K562 (cell line): ENCODE measurements at regions not wholly inside any gene's neighbourhood (a gene's known extent, or its start where the extent isn't known, plus 50 kb on each side); places are given as distances from the start of the nearest gene placed in this dataset.

Experiments used
- E4F1 ChIP-seq: fragments of 250-450 bp; sonication (Bioruptor Pico); IDR thresholded peaks from 2 replicates; pipeline ENCODE4 v1.5.0; 2021; ENCODE audit warnings: mild to moderate bottlenecking, borderline replicate concordance
- TCF15 ChIP-seq: fragments of 250-450 bp; sonication (Bioruptor Pico); IDR thresholded peaks from 2 replicates; pipeline ENCODE4 v1.8.0; 2022; ENCODE audit warnings: moderate library complexity, mild to moderate bottlenecking, inconsistent platforms
- ZNF140 ChIP-seq: fragments of 250-450 bp; sonication (Bioruptor Pico); IDR thresholded peaks from 2 replicates; pipeline ENCODE4 v1.8.0; 2021; ENCODE audit warnings: moderate library complexity, mild to moderate bottlenecking, inconsistent platforms
- ZNF609 ChIP-seq: sonication (generic); formaldehyde crosslinking; IDR thresholded peaks from 2 replicates; pipeline ENCODE4 v1.8.1; 2023; ENCODE audit warnings: missing genetic modification reagents, mild to moderate bottlenecking, borderline replicate concordance
- TF ChIP-seq, protein P1 (sequence below): fragments of 450-650 bp; IDR thresholded peaks from 2 replicates; pipeline ENCODE4 v1.6.1; 2014; ENCODE audit warnings: low read depth, mild to moderate bottlenecking, moderate library complexity, borderline replicate concordance

DNA sequence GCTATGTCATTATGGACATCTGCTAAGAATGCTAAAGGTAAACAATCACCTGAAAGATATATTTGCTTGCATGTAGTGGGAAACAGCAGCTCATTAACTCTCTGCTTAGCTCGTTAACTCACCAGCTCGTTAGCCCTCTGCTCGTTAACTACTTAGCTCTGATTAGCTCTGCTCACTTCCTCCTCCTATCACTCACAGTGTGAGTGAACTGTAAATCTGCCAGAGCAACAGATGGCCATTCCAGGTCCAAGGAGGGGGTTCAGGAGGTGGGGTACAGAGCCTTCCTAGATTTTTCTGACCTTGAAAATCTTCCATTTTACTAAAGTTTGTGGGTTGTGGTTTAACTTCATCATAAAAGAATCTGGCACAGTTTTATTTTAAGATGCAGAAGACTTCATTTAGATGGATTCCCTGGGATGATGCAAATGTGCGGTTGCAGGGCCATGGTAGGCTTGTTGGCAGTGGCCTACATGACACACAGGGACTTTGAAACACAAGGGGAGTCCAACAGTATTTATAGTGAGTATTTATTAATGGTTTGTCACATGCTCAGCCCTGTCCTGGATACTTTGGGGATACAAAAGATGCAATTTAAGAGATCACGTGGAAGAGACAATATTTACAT, 1633.7 kb upstream of the CELF4 start (continued):
- no peak for TF ChIP-seq ZNF609 (CRISPR knock-in tag)
- no peak for TF ChIP-seq ZNF140 (CRISPR knock-in tag)
- no peak for TF ChIP-seq E4F1
- TF ChIP-seq, protein P1, sequence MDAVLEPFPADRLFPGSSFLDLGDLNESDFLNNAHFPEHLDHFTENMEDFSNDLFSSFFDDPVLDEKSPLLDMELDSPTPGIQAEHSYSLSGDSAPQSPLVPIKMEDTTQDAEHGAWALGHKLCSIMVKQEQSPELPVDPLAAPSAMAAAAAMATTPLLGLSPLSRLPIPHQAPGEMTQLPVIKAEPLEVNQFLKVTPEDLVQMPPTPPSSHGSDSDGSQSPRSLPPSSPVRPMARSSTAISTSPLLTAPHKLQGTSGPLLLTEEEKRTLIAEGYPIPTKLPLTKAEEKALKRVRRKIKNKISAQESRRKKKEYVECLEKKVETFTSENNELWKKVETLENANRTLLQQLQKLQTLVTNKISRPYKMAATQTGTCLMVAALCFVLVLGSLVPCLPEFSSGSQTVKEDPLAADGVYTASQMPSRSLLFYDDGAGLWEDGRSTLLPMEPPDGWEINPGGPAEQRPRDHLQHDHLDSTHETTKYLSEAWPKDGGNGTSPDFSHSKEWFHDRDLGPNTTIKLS, result no peak
- TF ChIP-seq TCF15 (CRISPR knock-in tag), result no peak
- TF ChIP-seq, all 486 proteins: peak for 0
